ENCODE measurements at regions not wholly inside any gene's neighbourhood (a gene's known extent, or its start where the extent isn't known, plus 50 kb on each side); places are given as distances from the start of the nearest gene placed in this dataset.

- DNase-seq (ENCODE audit: low read depth): no peak
Measured at GRCh38 chr2:37425408-37425807, 81.0 kb downstream of the QPCT start.

GRCh38 chr2:37427241-37427640 lies 82.8 kb downstream of the QPCT start:
- DNase-seq (ENCODE audit: low read depth): no peak

DNA sequence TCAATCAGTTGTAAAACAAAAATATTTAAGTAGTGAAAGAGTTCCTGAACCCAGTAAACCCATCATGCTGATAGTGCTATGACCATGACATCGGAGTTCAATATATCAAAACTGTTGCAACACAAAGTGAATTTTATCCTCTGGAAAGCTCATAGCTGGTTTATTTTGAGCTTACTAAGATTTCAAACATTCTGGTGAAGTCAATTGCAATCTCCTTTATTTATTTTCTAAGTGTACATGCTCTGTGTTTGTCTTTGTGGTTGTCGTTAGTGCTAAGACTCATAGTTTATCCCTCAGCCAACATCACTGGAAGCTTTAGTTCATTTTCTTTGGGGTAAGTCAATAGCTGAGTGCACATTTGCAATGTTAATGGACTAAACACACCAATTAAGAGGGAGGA lies 91.9 kb downstream of the QPCT start:
- DNase-seq (ENCODE audit: low read depth): no peak

DNA sequence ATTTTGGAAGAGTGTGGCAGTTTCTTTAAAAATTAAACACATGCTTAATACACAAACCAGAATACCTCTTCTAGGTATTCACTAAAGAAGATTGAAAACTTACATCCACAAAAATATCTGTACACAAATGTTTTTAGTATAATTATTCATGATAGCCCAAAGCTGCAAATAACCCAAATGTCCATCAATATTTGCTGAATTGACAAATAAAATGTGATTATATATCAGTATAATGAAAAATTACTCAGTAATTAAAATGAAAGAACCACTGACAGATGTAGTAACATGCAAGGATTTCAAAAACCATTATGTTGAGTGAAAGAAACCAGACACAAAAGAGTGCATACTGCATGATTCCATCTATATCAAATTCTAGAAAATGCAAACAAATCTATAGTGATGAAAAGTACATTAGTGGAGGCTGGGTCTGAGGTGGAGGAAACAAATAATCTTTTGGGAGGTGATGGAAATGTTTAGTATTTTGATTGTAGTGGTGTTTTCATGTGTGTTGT lies 94.8 kb downstream of the QPCT start:
- DNase-seq (ENCODE audit: low read depth): no peak

DNA sequence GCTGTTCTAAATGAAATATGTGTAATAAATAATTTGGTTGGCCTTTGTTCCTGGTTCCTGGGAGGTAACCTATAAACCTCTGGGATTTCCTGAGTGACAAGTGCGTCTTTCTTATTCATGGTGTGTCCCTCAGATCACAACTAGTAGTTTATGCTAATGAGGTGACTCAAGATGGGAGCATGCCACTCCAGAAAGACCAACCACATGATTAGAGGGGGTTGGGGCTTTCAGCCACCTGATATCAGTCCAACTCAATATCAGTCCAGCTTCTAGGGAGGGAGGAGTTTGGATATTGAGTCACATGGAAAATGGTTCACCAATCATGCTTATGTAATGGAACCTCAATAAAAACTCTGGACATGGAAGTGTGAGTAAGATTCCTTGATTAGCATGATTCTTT lies 96.6 kb downstream of the QPCT start:
- DNase-seq (ENCODE audit: low read depth): peak; percentile 57

DNA sequence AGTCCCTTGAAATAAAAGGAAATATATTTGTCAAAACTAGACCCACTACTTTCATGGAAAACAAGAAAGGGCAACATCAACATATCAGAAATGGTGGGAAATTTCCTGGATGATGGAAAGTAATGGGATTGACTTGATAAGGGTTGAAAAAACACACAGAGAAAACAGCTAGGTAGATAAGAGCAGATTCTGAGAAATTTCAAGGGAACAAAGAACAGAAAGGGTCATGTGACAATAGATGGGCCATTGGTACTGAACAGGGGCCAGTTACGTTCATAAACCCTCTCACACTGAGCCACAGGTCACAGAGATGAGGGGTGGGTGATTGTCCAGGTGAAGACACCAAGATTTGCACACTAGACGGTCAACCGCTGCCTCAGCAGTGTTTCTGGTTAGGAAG lies 98.7 kb downstream of the QPCT start:
- DNase-seq (ENCODE audit: low read depth): no peak

- no peak for DNase-seq (ENCODE audit: low read depth)
Measured at GRCh38 chr2:37447446-37447845, 103.0 kb downstream of the QPCT start.

DNA sequence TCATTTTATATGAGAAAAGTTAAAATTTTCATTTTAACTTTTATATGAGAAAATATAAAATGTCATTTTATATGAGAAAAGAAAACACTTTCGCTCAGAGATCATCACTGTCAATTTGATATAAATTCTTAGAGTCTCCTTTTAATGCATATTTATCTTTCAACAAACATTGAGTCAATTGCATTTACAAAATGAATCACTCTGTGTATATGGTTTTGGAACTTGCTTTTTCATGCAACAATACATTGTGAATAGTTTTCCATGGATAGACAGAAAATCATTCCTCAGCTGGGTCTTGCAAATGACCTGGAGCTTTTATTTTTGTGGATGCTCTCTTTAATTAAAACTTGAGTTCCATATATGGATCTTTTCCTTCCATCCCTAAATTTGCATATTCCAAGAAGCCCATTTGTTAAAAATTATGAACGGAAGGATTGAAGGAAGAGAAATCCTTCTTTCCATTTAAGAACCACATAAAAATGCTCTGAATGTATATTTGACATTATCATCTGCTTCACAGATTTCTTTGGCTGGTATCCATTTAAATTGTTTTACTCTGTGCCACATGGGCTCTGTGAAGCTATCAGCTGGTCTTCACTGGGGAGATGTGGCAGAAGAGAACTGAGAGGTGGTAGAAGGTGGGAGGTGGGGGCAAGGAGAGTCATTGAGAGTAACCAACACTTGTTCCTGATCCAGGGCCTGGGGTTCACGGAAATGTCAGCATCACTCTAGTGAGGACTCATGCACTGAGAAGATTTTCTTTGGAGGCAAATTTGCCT lies 104.1 kb downstream of the QPCT start:
- DNase-seq (ENCODE audit: low read depth): no peak

GRCh38 chr2:37449761-37450296 lies 105.4 kb downstream of the QPCT start:
- no peak for DNase-seq (ENCODE audit: low read depth)

DNA sequence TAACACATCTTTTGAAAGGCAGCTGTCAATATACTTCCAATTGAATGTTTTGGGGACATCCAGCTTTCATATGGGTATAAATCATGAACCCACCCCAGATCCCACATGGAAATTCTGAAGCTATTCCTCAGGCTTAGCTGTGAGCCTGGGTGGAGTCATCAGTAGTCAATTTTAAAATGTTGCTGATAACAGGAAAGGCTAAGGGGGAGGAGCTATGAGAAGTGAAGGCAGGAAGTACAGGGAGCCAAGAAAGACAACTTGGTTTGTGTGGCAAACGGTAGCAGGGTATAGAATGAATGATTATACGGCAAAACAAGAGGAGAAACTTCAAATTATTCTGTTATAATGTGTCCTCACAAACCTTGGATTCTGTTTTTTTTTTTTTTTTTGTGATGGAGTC lies 108.6 kb downstream of the QPCT start:
- DNase-seq (ENCODE audit: low read depth): no peak

GRCh38 chr2:37454851-37455762 lies 110.7 kb downstream of the QPCT start:
- peak; percentile 49 for DNase-seq (ENCODE audit: low read depth)

GRCh38 chr2:37456479-37456878 lies 112.0 kb downstream of the QPCT start:
- DNase-seq (ENCODE audit: low read depth): peak; percentile 48

- peak; percentile 69 for DNase-seq (ENCODE audit: low read depth)
Measured at GRCh38 chr2:37457401-37457901, 113.0 kb downstream of the QPCT start.

DNA sequence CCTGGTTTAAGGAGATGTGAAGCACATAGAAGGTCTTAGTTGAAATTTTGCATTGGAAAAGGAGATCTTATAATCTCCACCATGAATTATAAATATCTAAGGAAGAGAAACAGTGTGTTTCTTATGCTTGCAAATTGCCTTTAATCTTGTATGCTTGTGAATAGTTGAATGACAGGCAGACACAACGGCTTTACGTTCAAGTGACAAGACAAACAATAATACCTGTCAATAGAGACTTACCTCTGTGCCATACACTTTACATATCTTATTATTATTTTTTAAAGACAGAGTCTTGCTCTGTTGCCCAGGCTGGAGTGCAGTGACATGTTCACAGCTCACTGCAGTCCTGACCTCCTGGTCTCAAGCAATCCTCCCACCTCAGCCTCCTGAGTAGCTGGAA lies 113.7 kb downstream of the QPCT start:
- DNase-seq (ENCODE audit: low read depth): no peak

GRCh38 chr2:37459095-37459981 lies 114.9 kb downstream of the QPCT start:
- peak; percentile 65 for DNase-seq (ENCODE audit: low read depth)

- peak; percentile 46 for DNase-seq (ENCODE audit: low read depth)
Measured at GRCh38 chr2:37460896-37461229, 116.4 kb downstream of the QPCT start.

DNA sequence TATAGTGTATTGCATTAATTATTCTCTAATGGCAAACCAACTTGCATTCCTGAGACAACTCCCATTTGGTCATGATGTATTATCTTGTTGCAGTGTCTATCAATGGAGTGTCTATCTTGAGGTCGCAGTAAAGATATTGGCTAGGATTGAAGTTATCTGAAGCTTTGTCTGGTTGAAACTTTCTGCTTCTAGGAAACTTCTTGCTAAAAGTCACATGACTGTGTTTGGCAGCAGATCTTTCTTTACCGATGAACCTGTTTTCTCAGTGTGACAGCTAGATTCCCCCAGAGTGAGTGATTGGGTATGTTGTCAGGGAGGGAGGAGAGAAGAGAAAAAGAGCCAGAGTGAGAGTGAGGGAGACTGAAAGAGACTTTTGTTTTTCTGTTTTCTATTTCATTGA lies 119.6 kb downstream of the QPCT start:
- no peak for DNase-seq (ENCODE audit: low read depth)

DNA sequence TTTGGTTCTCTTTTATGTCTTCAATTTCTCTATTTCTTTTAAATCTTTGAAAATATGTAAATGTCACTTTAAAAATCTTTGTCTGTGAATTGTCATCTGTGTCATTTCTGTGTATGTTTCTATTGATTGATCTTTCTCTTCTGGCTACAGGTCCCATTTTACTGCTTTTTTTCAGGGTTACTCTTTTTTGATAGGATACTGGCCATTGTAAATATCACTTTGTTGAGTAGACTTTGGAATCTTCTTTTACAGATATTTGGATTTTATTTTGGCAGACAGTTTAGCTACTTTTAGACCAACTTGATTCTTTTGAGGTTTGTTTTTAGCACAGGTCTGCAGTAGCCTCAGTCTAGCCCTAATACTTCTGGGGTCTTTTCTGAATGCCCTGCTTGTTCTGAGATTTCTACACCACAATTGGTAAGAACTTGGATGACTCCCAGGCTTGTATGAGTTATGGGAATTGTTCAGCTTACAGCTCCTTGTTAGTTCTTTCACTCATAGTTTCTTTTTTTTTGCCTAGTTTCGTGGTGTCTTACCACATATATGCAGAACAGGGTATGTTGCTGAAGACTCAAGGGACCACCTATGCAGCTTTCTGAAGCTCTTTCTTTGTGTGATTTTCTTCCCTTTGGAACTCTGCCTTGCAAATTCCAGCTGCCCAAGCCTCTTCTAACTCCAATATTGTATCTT lies 122.2 kb downstream of the QPCT start:
- DNase-seq (ENCODE audit: low read depth): no peak

- no peak for DNase-seq (ENCODE audit: low read depth)
Measured at GRCh38 chr2:37468170-37468569, 123.7 kb downstream of the QPCT start.

- DNase-seq (ENCODE audit: low read depth): no peak
Measured at GRCh38 chr2:37469126-37469525, 124.7 kb downstream of the QPCT start.

GRCh38 chr2:37471104-37471503 lies 126.7 kb downstream of the QPCT start:
- no peak for DNase-seq (ENCODE audit: low read depth)

Data from M059J (cell line).